Activated CD4-positive, alpha-beta T cell treated with anti-CD3 and anti-CD28 coated beads for 1 hour (primary cell): ENCODE measurements at regions not wholly inside any gene's neighbourhood (a gene's known extent, or its start where the extent isn't known, plus 50 kb on each side); places are given as distances from the start of the nearest gene placed in this dataset.

Experiments used
- DNase-seq: peaks from one replicate; pipeline ENCODE4 v3.0.0-alpha.2; 2020

DNA sequence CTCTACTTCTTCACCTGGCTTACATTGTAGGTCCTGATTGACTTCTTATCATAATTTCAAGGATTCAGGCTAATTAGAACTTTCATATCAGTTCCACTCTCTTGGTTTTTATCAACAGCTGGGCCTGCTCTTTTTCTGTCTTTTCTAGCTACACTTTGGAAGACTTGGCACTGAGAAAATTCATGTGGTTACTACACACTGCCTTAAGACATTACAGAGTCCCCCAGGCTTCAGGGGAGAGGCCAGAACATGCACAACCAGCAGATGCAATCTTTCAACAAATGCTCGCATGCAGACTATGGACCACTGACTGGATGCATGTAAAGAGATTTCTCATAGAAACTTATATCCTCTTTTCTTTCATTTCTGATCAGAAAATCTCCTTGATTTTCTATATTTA lies 423.5 kb downstream of the TUSC7 start:
- DNase-seq: no peak

- DNase-seq: no peak
Observed at GRCh38 chr3:117135207-117135606, 425.6 kb downstream of the TUSC7 start.

DNA sequence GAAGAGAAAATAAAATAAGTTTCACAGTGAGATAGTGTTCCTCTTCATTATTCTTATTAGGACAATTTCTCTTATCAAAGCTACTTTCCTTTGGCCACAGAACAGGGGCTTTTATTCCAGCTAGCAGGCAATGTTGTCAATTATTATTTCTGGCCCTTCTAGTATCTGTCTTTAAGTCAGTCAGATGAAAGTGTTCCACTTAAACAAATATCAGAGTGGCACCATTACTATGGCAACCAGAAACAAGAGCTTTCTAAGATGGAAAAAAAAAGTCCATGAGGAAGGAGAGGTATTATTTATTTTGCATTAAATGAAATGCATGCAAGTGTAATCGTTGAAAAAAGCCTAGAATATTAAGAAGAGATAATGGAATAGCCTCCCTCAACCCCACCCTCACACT lies 426.4 kb downstream of the TUSC7 start:
- no peak for DNase-seq

- DNase-seq: no peak
Observed at GRCh38 chr3:117137065-117137464, 427.5 kb downstream of the TUSC7 start.

DNA sequence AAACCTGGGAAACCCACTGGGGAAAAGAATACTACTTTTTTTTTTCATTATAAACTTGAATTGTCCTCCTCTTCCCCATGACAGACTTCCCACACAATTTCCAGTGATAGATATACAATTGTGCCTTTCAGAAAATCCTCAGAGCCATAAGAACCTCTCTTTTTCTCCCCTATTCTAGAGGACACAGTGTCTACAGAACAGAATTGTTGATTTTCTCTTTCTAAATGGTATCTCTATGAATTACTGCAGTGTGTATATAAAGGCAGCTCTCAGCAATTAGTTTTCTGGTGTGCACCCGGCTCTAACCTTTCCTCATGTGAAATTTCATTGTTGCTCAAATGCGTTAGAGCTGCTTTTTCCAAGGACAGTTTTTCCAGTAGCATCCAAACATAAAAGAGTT lies 430.1 kb downstream of the TUSC7 start:
- no peak for DNase-seq

DNA sequence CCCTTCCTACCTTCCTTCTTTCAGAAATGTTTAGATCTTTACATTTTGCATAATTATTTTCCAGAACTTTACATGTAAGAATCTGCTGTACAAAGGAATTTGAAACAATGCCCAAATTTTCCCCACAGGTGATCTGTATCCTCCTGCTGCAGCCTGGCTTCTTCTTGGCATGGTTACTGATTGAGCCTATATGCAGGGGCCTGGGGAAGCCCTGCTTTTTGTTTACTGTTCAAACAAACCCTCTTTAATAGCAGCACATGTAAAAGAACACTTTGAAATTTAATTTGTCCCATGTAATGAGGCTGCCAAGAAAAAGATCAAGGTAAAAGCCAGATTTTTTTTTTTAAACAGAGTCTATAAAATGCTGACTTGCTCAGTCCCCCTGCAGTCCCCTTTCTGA lies 432.2 kb downstream of the TUSC7 start:
- no peak for DNase-seq

DNA sequence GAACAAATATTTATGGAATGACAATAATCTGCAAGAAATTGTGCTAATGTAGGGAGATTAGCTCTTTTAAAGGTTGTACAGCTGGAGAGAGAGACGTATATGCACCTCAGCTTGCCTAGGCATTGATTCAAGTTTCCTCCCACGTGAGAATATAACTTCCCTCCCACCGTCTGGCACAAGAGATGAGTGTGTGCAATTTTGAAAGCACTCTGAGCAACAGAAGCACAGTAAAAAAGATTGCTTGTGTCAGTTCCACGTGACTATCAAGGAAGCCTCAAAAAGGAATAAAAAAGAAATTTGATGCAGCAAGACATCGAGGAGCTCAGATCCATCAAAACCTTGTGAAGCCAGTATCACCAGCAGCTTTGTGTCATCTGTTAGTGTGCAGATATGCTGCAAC lies 435.3 kb downstream of the TUSC7 start:
- DNase-seq: no peak

DNA sequence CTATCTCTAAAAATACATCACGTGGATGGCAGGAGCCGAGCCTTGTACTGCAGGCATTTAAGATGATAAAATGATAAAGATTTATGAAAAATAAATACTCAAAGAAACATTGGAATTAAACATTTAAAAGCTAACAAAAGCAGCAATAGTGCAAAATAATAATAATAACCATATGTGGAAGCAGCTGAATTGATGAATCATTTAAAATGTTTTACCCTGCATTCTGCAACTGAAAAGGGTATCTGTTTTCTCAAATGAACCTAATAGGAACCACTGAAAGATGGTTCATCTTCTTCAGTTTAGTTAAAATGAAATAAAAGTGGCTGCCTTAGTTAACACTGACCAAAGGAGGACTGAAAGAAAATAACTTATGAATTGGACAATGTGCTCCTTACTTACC lies 436.1 kb downstream of the TUSC7 start:
- no peak for DNase-seq

DNA sequence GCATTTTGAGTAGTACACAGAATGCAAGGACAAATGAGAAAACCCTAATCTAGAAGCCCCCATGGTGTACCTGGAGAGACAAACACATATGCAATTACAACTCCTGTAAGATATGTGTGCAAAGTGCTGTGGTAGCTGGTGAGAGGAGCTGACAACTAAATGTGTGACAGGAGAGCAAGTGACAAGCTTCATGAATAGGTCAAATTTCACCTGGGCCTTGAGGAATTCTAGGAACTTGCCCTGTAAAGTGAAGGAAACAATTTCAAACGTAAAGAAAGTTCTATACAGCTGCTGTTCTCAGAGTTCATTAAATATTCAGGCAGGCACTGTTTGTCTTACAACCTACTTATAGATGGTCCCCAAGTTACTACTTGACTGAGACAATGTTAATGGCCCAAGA lies 437.0 kb downstream of the TUSC7 start:
- DNase-seq: no peak

GRCh38 chr3:117149584-117149983 lies 440.0 kb downstream of the TUSC7 start:
- no peak for DNase-seq

- DNase-seq: no peak
Observed at GRCh38 chr3:117150628-117151027, 441.0 kb downstream of the TUSC7 start.

DNA sequence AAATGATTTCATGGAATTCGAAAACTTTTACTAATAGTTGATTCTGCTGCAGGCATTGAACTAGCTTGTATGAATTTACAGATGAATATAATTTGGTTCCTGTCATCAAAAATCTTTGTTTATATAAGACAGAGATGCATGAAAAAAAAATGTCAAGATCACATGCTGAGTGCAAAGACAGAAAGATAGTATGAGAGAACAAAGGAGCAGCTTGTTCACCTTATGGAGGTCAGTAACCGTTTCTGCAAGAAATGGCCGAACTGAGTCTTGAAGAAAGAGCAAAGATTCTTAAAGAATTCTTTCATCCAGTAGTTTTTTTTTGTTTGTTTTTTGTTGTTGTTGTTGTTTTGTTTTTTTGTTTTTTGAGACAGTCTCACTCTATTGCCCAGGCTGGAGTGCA lies 450.6 kb downstream of the TUSC7 start:
- no peak for DNase-seq

DNA sequence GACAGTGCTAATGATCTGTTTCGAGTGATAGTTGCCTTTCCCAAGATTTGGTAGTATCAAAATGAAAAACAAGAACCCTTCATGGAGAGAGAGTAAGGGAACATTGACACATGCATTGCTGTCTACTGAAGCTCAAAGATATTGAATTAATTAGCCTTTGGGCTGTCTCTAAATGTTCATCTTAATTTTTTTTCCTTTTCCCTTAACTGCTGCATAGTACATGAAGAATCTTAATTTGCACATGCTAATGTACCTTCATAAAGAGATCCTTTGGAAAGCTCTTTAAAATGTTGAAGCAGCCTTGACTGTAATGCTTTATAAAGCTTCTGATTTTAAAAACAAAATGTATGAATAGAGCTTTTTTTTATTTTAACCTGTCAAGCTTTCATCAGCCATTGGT lies 452.2 kb downstream of the TUSC7 start:
- no peak for DNase-seq

DNA sequence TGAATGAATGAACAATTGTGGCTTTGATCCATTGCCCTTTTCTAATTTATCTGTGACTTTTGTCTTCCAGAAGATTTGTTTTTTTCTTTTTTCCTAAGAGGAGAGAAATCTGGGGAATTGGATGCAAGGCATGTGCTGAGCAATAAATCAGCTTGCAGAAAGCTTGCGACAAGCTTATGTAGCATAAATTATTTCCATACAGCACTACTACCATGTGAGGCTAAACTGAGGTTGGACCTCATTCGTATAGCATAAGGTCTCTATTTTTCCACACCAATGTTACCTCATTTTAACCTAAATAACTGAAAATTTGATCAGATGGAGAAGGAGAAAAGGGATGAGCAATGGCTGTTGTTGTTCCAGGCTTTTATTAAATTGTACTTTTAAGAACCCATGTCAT lies 455.6 kb downstream of the TUSC7 start:
- no peak for DNase-seq

GRCh38 chr3:117165601-117166051 lies 456.0 kb downstream of the TUSC7 start:
- no peak for DNase-seq

- DNase-seq: no peak
Observed at GRCh38 chr3:117168896-117169295, 459.3 kb downstream of the TUSC7 start.

DNA sequence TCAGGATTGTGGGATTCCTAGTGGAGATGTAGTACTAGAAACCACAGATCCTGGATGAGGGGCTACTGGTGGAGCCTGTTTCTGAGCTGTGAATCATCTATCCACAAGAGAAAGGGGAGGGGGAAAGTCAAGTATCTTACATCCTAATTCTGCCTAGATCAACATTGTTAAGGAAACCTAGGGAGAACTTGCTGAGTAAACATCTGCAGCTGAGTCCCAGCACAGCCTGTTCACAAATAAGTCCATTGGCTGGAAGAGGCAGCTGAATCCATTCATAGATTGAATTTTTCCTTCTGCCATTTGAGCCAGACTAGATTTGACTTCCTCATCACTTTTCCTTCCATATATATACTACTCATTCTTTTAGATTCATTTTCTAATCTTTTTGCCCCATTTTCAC lies 460.5 kb downstream of the TUSC7 start:
- no peak for DNase-seq

DNA sequence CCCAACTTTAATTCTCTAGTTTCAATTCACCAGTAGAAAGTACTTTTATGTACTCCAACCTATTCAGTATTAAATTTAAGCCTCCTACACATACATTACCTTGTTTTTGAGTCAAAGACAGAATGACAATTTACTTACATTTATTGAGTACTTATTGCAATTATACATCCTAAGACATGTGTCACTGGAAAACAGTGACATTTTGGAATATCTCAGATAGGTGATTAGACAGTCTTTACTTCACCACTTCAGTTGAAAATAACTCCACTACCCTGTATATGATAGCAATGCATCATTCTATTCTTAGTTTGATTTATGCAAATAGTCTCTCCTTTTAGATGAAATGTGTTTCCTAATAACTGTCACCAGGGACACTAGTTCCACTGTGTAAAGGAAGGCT lies 461.5 kb downstream of the TUSC7 start:
- DNase-seq: no peak

- DNase-seq: no peak
Observed at GRCh38 chr3:117172426-117172825, 462.8 kb downstream of the TUSC7 start.

DNA sequence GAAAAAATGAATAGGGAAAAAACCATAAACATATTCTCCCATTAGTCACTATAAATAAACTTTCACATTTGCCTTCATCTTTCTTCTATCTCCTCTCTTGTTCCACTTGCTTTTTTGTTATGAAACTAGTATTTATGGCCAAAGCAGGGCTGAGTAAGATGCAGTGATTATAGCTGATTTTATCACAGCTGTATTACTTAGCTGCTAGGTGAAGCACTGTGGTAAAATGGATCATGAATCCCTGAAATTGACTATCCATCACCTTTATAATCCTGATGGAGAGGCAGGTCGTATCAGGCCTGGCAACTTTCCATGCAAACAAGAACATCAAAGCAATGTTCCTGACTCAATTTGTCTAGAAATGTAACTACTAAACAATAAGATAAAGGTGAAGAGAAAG lies 471.6 kb downstream of the TUSC7 start:
- no peak for DNase-seq

DNA sequence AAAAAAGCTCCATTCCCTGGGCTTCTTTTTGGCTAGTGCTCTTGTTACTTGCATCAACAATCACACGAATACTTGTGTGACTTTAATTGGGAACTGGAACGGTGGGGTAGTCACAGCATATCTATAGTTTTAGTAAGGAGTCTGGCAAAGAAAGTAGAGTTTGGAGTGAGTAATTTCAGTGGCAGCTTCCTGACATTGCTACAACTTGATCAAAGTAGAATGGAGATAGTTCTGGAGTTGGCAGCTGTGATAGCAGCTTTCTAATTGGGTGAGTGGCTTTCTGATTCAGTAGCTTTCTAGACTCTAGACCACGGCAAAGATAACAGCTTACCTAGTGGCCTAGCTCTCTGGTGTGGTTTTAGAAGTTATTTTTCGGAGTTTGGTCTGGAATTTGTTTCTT lies 475.0 kb downstream of the TUSC7 start:
- no peak for DNase-seq

- DNase-seq: no peak
Observed at GRCh38 chr3:117191245-117191644, 481.7 kb downstream of the TUSC7 start.

DNA sequence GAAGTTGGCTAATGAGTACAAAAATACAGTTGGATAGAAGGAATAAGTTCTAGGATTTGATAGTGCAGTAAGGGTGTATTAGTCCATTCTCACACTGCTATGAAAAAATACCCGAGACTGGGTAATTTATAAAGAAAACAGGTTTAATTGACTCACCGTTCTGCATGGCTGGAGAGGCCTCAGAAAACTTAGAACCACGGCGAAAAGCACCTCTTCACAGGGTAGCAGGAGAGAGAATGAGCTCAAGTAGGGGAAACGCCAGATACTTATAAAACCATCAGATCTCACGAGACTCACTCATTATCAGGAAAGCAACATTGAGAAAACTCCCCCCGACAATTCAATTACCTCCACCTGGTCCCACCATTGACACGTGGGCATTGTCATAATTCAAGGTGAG lies 483.3 kb downstream of the TUSC7 start:
- no peak for DNase-seq

GRCh38 chr3:117193390-117193789 lies 483.8 kb downstream of the TUSC7 start:
- no peak for DNase-seq

- DNase-seq: no peak
Observed at GRCh38 chr3:117195034-117195433, 485.5 kb downstream of the TUSC7 start.

DNA sequence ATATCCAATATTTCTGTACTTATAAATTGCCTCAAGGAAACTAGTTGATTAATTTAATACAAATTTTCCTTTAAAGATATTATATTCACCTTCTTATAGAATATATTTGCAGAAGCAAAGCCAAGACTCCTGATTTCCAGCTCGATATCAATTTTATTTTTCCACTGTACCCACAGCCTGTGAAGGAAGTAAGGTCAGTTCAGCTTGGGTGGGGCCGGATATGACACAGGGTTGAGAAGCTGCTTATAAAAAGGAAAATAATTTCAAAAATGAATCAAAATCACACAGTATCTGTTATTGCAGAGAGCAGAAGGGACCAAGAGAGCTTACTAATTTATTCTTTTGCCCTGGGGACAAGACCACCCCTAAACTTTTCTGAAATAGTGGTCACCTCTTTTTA lies 491.4 kb downstream of the TUSC7 start:
- DNase-seq: no peak
